Prostate gland (tissue), 2 donors: ENCODE measurements at regions not wholly inside any gene's neighbourhood (a gene's known extent, or its start where the extent isn't known, plus 50 kb on each side); places are given as distances from the start of the nearest gene placed in this dataset.

Experiments used
- POLR2AphosphoS5 ChIP-seq: sonication (generic); formaldehyde crosslinking; IDR thresholded peaks from one replicate; pipeline ENCODE4 v1.6.1; 2017; ENCODE audit warnings: antibody characterized with exemption
- TF ChIP-seq, protein P1 (sequence below), 4 experiments: fragments of 200-600 bp in 2 of 4; fragments of 450-650 bp in 2 of 4; sonication (generic) in 2 of 4; IDR thresholded peaks; 1 replicate in 3 of 4; 2 replicates in 1 of 4; pipeline ENCODE4 v1.5.1; 2016 to 2019; ENCODE audit warnings: antibody characterized with exemption in 4 of 4, mild to moderate bottlenecking in 2 of 4, moderate library complexity in 2 of 4

- TF ChIP-seq, protein P1, sequence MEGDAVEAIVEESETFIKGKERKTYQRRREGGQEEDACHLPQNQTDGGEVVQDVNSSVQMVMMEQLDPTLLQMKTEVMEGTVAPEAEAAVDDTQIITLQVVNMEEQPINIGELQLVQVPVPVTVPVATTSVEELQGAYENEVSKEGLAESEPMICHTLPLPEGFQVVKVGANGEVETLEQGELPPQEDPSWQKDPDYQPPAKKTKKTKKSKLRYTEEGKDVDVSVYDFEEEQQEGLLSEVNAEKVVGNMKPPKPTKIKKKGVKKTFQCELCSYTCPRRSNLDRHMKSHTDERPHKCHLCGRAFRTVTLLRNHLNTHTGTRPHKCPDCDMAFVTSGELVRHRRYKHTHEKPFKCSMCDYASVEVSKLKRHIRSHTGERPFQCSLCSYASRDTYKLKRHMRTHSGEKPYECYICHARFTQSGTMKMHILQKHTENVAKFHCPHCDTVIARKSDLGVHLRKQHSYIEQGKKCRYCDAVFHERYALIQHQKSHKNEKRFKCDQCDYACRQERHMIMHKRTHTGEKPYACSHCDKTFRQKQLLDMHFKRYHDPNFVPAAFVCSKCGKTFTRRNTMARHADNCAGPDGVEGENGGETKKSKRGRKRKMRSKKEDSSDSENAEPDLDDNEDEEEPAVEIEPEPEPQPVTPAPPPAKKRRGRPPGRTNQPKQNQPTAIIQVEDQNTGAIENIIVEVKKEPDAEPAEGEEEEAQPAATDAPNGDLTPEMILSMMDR (IDR thresholded peaks at IDR 0.05), result no peak
- no peak for TF ChIP-seq POLR2AphosphoS5
Measured at GRCh38 chr4:163592212-163592611, 97.7 kb downstream of the TMA16 start.
